GM18909 (cell line): ENCODE measurements at regions not wholly inside any gene's neighbourhood (a gene's known extent, or its start where the extent isn't known, plus 50 kb on each side); places are given as distances from the start of the nearest gene placed in this dataset.
"Not testable (repeated sequence)": the region's sequence is repeated elsewhere in the genome, so short reads cannot be mapped to it uniquely, and the experiment has no call there.

Experiments
- ATAC-seq: cut with Tn5 transposase; IDR thresholded peaks from one replicate; pipeline ENCODE4 v1.9.1; 2021; ENCODE audit warnings: mild to moderate bottlenecking; ENCODE audit not compliant: unreplicated experiment, poor library complexity

GRCh38 chr16:5207862-5208498 lies 110.4 kb upstream of the EEF2KMT start:
- ATAC-seq: not testable (repeated sequence)

GRCh38 chr16:5207001-5207523 lies 109.5 kb upstream of the EEF2KMT start:
- ATAC-seq: no peak

GRCh38 chr16:5206331-5206990 lies 108.9 kb upstream of the EEF2KMT start:
- ATAC-seq: no peak

- peak; percentile 46 for ATAC-seq
Observed at GRCh38 chr16:5205361-5206040, 107.9 kb upstream of the EEF2KMT start.

- ATAC-seq: not testable (repeated sequence)
Observed at GRCh38 chr16:5203675-5204074, 106.1 kb upstream of the EEF2KMT start.

GRCh38 chr16:5200123-5200522 lies 102.5 kb upstream of the EEF2KMT start:
- no peak for ATAC-seq

GRCh38 chr16:5196204-5196603 lies 98.6 kb upstream of the EEF2KMT start:
- ATAC-seq: no peak

- no peak for ATAC-seq
Observed at GRCh38 chr16:5193861-5194260, 96.3 kb upstream of the EEF2KMT start.

- no peak for ATAC-seq
Observed at GRCh38 chr16:5188989-5189352, 91.4 kb upstream of the EEF2KMT start.

GRCh38 chr16:5188318-5188988 lies 90.9 kb upstream of the EEF2KMT start:
- ATAC-seq: no peak

GRCh38 chr16:5187402-5187952 lies 89.9 kb upstream of the EEF2KMT start:
- ATAC-seq: no peak

- ATAC-seq: no peak
Observed at GRCh38 chr16:5186381-5186903, 88.8 kb upstream of the EEF2KMT start.

GRCh38 chr16:5176505-5176904 lies 78.9 kb upstream of the EEF2KMT start:
- ATAC-seq: no peak

GRCh38 chr16:5175266-5175665 lies 77.7 kb upstream of the EEF2KMT start:
- no peak for ATAC-seq

GRCh38 chr16:5166486-5166885 lies 68.9 kb upstream of the EEF2KMT start:
- no peak for ATAC-seq

GRCh38 chr16:5165429-5165828 lies 67.8 kb upstream of the EEF2KMT start:
- not testable (repeated sequence) for ATAC-seq

GRCh38 chr16:5162801-5163200 lies 65.2 kb upstream of the EEF2KMT start:
- not testable (repeated sequence) for ATAC-seq

- ATAC-seq: not testable (repeated sequence)
Observed at GRCh38 chr16:5161888-5162287, 64.3 kb upstream of the EEF2KMT start.

GRCh38 chr16:5160010-5160409 lies 62.4 kb upstream of the EEF2KMT start:
- ATAC-seq: not testable (repeated sequence)

GRCh38 chr16:5159537-5159936 lies 61.9 kb upstream of the EEF2KMT start:
- ATAC-seq: not testable (repeated sequence)
